Kidney glomerular epithelial cell (primary cell): ENCODE measurements at regions not wholly inside any gene's neighbourhood (a gene's known extent, or its start where the extent isn't known, plus 50 kb on each side); places are given as distances from the start of the nearest gene placed in this dataset.
"Not testable (repeated sequence)": the region's sequence is repeated elsewhere in the genome, so short reads cannot be mapped to it uniquely, and the experiment has no call there.

ENCODE experiments used
- DNase-seq: peaks from one replicate; lab custom pipeline; 2025; lab: John Stamatoyannopoulos, UW

- no peak for DNase-seq
Observed at GRCh38 chr13:76349700-76350099, 536.5 kb downstream of the KCTD12 start.

- DNase-seq, result no peak
Observed at GRCh38 chr13:76339649-76340048, 546.6 kb downstream of the KCTD12 start.

GRCh38 chr13:76338003-76338402, 548.2 kb downstream of the KCTD12 start:
- DNase-seq, result no peak

GRCh38 chr13:76336889-76337844, 549.0 kb downstream of the KCTD12 start:
- no peak for DNase-seq

- DNase-seq, result no peak
Observed at GRCh38 chr13:76335463-76335862, 550.7 kb downstream of the KCTD12 start.

- no peak for DNase-seq
Observed at GRCh38 chr13:76331943-76332712, 554.1 kb downstream of the KCTD12 start.

GRCh38 chr13:76330761-76331160, 555.4 kb downstream of the KCTD12 start:
- no peak for DNase-seq

- DNase-seq, result no peak
Observed at GRCh38 chr13:76329866-76330580, 556.2 kb downstream of the KCTD12 start.

- DNase-seq, result no peak
Observed at GRCh38 chr13:76329004-76329403, 557.2 kb downstream of the KCTD12 start.

GRCh38 chr13:76326343-76326742, 559.9 kb downstream of the KCTD12 start:
- no peak for DNase-seq

- no peak for DNase-seq
Observed at GRCh38 chr13:76319921-76320320, 566.3 kb downstream of the KCTD12 start.

- DNase-seq, result no peak
Observed at GRCh38 chr13:76316998-76317527, 569.1 kb downstream of the KCTD12 start.

GRCh38 chr13:76314495-76314894, 571.7 kb downstream of the KCTD12 start:
- no peak for DNase-seq

- no peak for DNase-seq
Observed at GRCh38 chr13:76307142-76307541, 579.1 kb downstream of the KCTD12 start.

- DNase-seq, result no peak
Observed at GRCh38 chr13:76300688-76301087, 585.5 kb downstream of the KCTD12 start.

GRCh38 chr13:76297331-76297730, 588.9 kb downstream of the KCTD12 start:
- no peak for DNase-seq

GRCh38 chr13:76296751-76297150, 589.5 kb downstream of the KCTD12 start:
- DNase-seq, result no peak

- DNase-seq, result not testable (repeated sequence)
Observed at GRCh38 chr13:76295020-76295419, 591.2 kb downstream of the KCTD12 start.

GRCh38 chr13:76293751-76294150, 592.5 kb downstream of the KCTD12 start:
- peak; percentile 43 for DNase-seq

- DNase-seq, result peak; percentile 91
Observed at GRCh38 chr13:76293346-76293745, 592.9 kb downstream of the KCTD12 start.

- no peak for DNase-seq
Observed at GRCh38 chr13:76292726-76293125, 593.5 kb downstream of the KCTD12 start.

- no peak for DNase-seq
Observed at GRCh38 chr13:76292031-76292430, 594.2 kb downstream of the KCTD12 start.
